ENCODE measurements at regions not wholly inside any gene's neighbourhood (a gene's known extent, or its start where the extent isn't known, plus 50 kb on each side); places are given as distances from the start of the nearest gene placed in this dataset.

DNA sequence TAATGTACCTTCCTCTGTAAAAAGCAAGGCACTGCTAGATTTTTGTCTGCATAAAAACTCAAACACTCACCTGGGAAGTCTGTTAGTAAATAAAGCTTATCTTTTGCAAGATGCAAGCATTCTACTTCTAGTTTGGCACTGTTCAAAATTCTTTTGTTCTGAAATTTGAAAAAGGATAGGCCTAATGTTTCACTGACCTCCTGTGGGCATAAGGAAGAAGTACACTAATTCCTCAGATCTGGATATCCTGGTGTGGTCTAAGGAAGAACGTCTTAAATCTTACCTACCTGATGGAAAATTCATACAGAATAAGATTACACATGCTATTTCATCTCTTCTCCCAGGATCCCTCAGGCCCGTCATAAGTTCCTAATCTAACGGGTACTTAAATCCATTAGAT is 93.5 kb upstream of the CAMK1G start:
- TF ChIP-seq CTCF (IDR thresholded peaks at IDR 0.05) (no peak), POLR2A (IDR thresholded peaks at IDR 0.05) (no peak)
